SK-N-SH (cell line): ENCODE measurements at regions not wholly inside any gene's neighbourhood (a gene's known extent, or its start where the extent isn't known, plus 50 kb on each side); places are given as distances from the start of the nearest gene placed in this dataset.
"Not testable (repeated sequence)": the region's sequence is repeated elsewhere in the genome, so short reads cannot be mapped to it uniquely, and the experiment has no call there.

Source experiments
- CTCF ChIA-PET: fragments of 300-600, 350-600 bp; formaldehyde crosslinking; extraction: SDS; loops from one replicate; lab custom pipeline; 2021; lab: Yijun Ruan, JAX
- POLR2A ChIA-PET: fragments of 350-600 bp; sonication (Branson Sonifier 250); formaldehyde crosslinking; extraction: SDS; loops from one replicate; lab custom pipeline; 2020; ENCODE audit warnings: antibody characterized with exemption, inconsistent platforms; lab: Yijun Ruan, JAX
- DNase-seq: peaks from one replicate; pipeline ENCODE4 v3.0.0; 2012
- H2AFZ ChIP-seq: fragments of 200-600 bp; sonication (generic); 2 replicates; pipeline ENCODE4 v1.8.1; 2016; ENCODE audit warnings: antibody characterized with exemption, mild to moderate bottlenecking, low read depth
- H3F3A ChIP-seq: fragments of 200-600 bp; sonication (generic); replicated peaks from 2 replicates; pipeline ENCODE3; 2016; ENCODE audit warnings: antibody characterized with exemption, mild to moderate bottlenecking; ENCODE audit not compliant: insufficient read depth
- H3K27ac ChIP-seq, 2 experiments: fragments of 200-500 bp in 1 of 2; fragments of 200-600 bp in 1 of 2; sonication (Bioruptor generic) in 1 of 2; sonication (generic), shearing (Covaris generic) in 1 of 2; 2 replicates each; pipeline versions ENCODE4 v1.5.1 to v1.6.1; 2014 to 2016; ENCODE audit warnings: low read depth in 2 of 2, inconsistent platforms in 1 of 2, low read length in 1 of 2, mild to moderate bottlenecking in 1 of 2, mixed read lengths in 1 of 2
- H3K27me3 ChIP-seq: fragments of 200-600 bp; sonication (generic), shearing (Covaris generic); 2 replicates; pipeline ENCODE4 v1.6.1; 2016; ENCODE audit warnings: mixed run types; ENCODE audit not compliant: insufficient read depth
- H3K36me3 ChIP-seq, 2 experiments: fragments of 200-500 bp in 1 of 2; fragments of 200-600 bp in 1 of 2; sonication (Bioruptor generic) in 1 of 2; sonication (generic) in 1 of 2; replicated peaks in 1 of 2; 2 replicates each; pipeline versions ENCODE3 to v1.5.1; 2014 to 2016; ENCODE audit warnings: low read length in 1 of 2, mild to moderate bottlenecking in 1 of 2; ENCODE audit not compliant: insufficient read depth in 2 of 2, control insufficient read depth in 1 of 2
- H3K4me1 ChIP-seq, 2 experiments: fragments of 200-500 bp in 1 of 2; fragments of 200-600 bp in 1 of 2; sonication (Bioruptor generic) in 1 of 2; sonication (generic), shearing (Covaris generic) in 1 of 2; 2 replicates each; pipeline versions ENCODE4 v1.5.1 to v1.6.1; 2014 to 2016; ENCODE audit warnings: low read depth in 1 of 2, low read length in 1 of 2, mixed run types in 1 of 2; ENCODE audit not compliant: insufficient read depth in 2 of 2, control insufficient read depth in 1 of 2
- H3K4me2 ChIP-seq: fragments of 200-600 bp; sonication (generic), shearing (Covaris generic); 2 replicates; pipeline ENCODE4 v1.6.1; 2017; ENCODE audit warnings: mixed run types
- H3K4me3 ChIP-seq, 2 experiments: fragments of 200-500 bp in 1 of 2; fragments of 200-600 bp in 1 of 2; sonication (Bioruptor generic) in 1 of 2; sonication (generic), shearing (Covaris generic) in 1 of 2; 2 replicates each; pipeline versions ENCODE4 v1.5.1 to v1.8.1; 2014 to 2016; ENCODE audit warnings: low read depth in 2 of 2, inconsistent platforms in 1 of 2, low read length in 1 of 2, mild to moderate bottlenecking in 1 of 2, mixed read lengths in 1 of 2, moderate library complexity in 1 of 2
- H3K79me2 ChIP-seq: fragments of 200-600 bp; sonication (generic); 2 replicates; pipeline ENCODE4 v1.8.1; 2017; ENCODE audit warnings: mild to moderate bottlenecking; ENCODE audit not compliant: insufficient read depth
- H3K9ac ChIP-seq: fragments of 200-600 bp; sonication (generic); 2 replicates; pipeline ENCODE4 v1.6.1; 2017; ENCODE audit warnings: mixed run types
- H3K9me2 ChIP-seq: fragments of 200-600 bp; sonication (generic); 2 replicates; pipeline ENCODE4 v1.6.1; 2017; ENCODE audit warnings: mixed run types
- H3K9me3 ChIP-seq: fragments of 200-600 bp; sonication (generic); 2 replicates; pipeline ENCODE4 v1.6.1; 2017; ENCODE audit warnings: mixed run types, mild to moderate bottlenecking, moderate library complexity
- H4K20me1 ChIP-seq: fragments of 200-600 bp; sonication (generic); 2 replicates; pipeline ENCODE4 v1.6.1; 2017; ENCODE audit warnings: mild to moderate bottlenecking, mixed run types; ENCODE audit not compliant: insufficient read depth
- EZH2phosphoT487 ChIP-seq: fragments of 200-600 bp; sonication (generic); IDR thresholded peaks from 2 replicates; pipeline ENCODE4 v1.6.1; 2017; ENCODE audit warnings: low read depth, mixed run types, mild to moderate bottlenecking, antibody characterized with exemption, moderate library complexity, borderline replicate concordance
- FOSL2 ChIP-seq: IDR thresholded peaks from 2 replicates; pipeline ENCODE4 v1.4.0; 2012; ENCODE audit warnings: low read depth, mild to moderate bottlenecking, moderate library complexity, borderline replicate concordance
- FOXJ3 ChIP-seq: sonication (generic); formaldehyde crosslinking; IDR thresholded peaks from 2 replicates; pipeline ENCODE4 v1.5.1; 2020; ENCODE audit warnings: mild to moderate bottlenecking, missing genetic modification reagents
- GATA2 ChIP-seq: sonication (generic); formaldehyde crosslinking; IDR thresholded peaks from 2 replicates; pipeline ENCODE4 v1.5.0; 2020; ENCODE audit warnings: mild to moderate bottlenecking, missing genetic modification reagents
- IRF3 ChIP-seq: fragments of 150-350 bp; IDR thresholded peaks from 2 replicates; pipeline ENCODE4 v1.6.1; 2016; ENCODE audit warnings: mild to moderate bottlenecking, low read depth, low read length
- MEF2A ChIP-seq: IDR thresholded peaks from 2 replicates; pipeline ENCODE4 v1.4.0; 2012; ENCODE audit warnings: low read depth, borderline replicate concordance
- NFIC ChIP-seq: IDR thresholded peaks from 2 replicates; pipeline ENCODE4 v1.4.0; 2012; ENCODE audit warnings: borderline replicate concordance
- REST ChIP-seq: IDR thresholded peaks from 2 replicates; pipeline ENCODE4 v1.6.1; 2012; ENCODE audit warnings: mild to moderate bottlenecking, low read depth, low read length, moderate library complexity
- RXRA ChIP-seq: IDR thresholded peaks from 2 replicates; pipeline ENCODE4 v1.4.0; 2012; ENCODE audit warnings: low read depth, mild to moderate bottlenecking, borderline replicate concordance
- SIN3A ChIP-seq: IDR thresholded peaks from 2 replicates; pipeline ENCODE4 v1.6.1; 2012; ENCODE audit warnings: low read depth, mild to moderate bottlenecking, low read length, moderate library complexity, borderline replicate concordance
- SMC3 ChIP-seq: IDR thresholded peaks from 2 replicates; pipeline ENCODE4 v1.6.1; 2012; ENCODE audit warnings: low read depth, low read length, improper control_type of control experiment
- USF1 ChIP-seq: IDR thresholded peaks from 2 replicates; pipeline ENCODE4 v1.4.0; 2012; ENCODE audit warnings: low read depth, borderline replicate concordance
- USF2 ChIP-seq: fragments of 150-350 bp; IDR thresholded peaks from 2 replicates; pipeline ENCODE4 v1.6.1; 2017; ENCODE audit warnings: antibody characterized with exemption, low read length, low read depth, borderline replicate concordance
- ZBTB33 ChIP-seq: IDR thresholded peaks from 2 replicates; pipeline ENCODE4 v1.4.0; 2012; ENCODE audit warnings: low read depth, borderline replicate concordance
- WGBS: methylation state at CpG from one replicate; pipeline ENCODE4 v1.1.6; 2017; ENCODE audit warnings: low lambda C conversion rate; 5-methylcytosine and 5-hydroxymethylcytosine counted together

- H3K27ac ChIP-seq = no peak overlapping the region
- H3F3A ChIP-seq = no peaks in the 10 kb centered on the region
- no peaks in the 10 kb centered on the region for H3K27me3 ChIP-seq
- no peak overlapping the region for H2AFZ ChIP-seq
- H3K79me2 ChIP-seq = no peaks in the 10 kb centered on the region
- H3K4me1 ChIP-seq = no peaks in the 10 kb centered on the region
- no peaks in the 10 kb centered on the region for H3K9me2 ChIP-seq
- no peaks in the 10 kb centered on the region for H3K36me3 ChIP-seq
- no peaks in the 10 kb centered on the region for H3K9me3 ChIP-seq
- POLR2A ChIA-PET = no interaction called here
- no peaks in the 10 kb centered on the region for H4K20me1 ChIP-seq
- no peak overlapping the region for H3K4me3 ChIP-seq
- TF ChIP-seq NFIC (no peak), GATA2 (CRISPR knock-in tag) (no peak), FOXJ3 (CRISPR knock-in tag) (no peak), RXRA (no peak), SIN3A (no peak), REST (no peak), EZH2phosphoT487 (no peak), IRF3 (no peak), USF1 (no peak), MEF2A (no peak), FOSL2 (no peak), SMC3 (no peak), USF2 (no peak), ZBTB33 (no peak)
- H3K4me2 ChIP-seq = no peak overlapping the region
- CTCF ChIA-PET = no interaction called here
- DNase-seq = no peak
- H3K9ac ChIP-seq = no peak overlapping the region
These were observed 114.8 kb downstream of the ARL4C start for GRCh38 chr2:234382131-234382530.

GRCh38 chr2:234378958-234379357, 117.9 kb downstream of the ARL4C start:
- H3K9me3 ChIP-seq, H3K9me2 ChIP-seq, POLR2A ChIA-PET, H2AFZ ChIP-seq, H3K79me2 ChIP-seq, H3K9ac ChIP-seq, H3K4me3 ChIP-seq, H3K4me1 ChIP-seq, H3K36me3 ChIP-seq, H3F3A ChIP-seq, H3K27me3 ChIP-seq, H3K27ac ChIP-seq, H3K4me2 ChIP-seq, DNase-seq, H4K20me1 ChIP-seq: not testable (repeated sequence)
- 88% methylated on average over 2 of the region's 2 CpGs for WGBS
- CTCF ChIA-PET = interaction anchor here (1.3 kb wide), 1 partner anchor 11 kb away, joined by 4 read pairs; no protein-coding TSS in a partner anchor
